GM12873 (cell line): ENCODE measurements at regions not wholly inside any gene's neighbourhood (a gene's known extent, or its start where the extent isn't known, plus 50 kb on each side); places are given as distances from the start of the nearest gene placed in this dataset.

Source experiments
- CTCF ChIP-seq: IDR thresholded peaks from 2 replicates; pipeline ENCODE4 v1.5.1; 2012; ENCODE audit warnings: low read depth, mild to moderate bottlenecking, moderate library complexity, low read length, control low read depth; ENCODE audit not compliant: insufficient read depth; ENCODE audit errors: missing control alignments

DNA sequence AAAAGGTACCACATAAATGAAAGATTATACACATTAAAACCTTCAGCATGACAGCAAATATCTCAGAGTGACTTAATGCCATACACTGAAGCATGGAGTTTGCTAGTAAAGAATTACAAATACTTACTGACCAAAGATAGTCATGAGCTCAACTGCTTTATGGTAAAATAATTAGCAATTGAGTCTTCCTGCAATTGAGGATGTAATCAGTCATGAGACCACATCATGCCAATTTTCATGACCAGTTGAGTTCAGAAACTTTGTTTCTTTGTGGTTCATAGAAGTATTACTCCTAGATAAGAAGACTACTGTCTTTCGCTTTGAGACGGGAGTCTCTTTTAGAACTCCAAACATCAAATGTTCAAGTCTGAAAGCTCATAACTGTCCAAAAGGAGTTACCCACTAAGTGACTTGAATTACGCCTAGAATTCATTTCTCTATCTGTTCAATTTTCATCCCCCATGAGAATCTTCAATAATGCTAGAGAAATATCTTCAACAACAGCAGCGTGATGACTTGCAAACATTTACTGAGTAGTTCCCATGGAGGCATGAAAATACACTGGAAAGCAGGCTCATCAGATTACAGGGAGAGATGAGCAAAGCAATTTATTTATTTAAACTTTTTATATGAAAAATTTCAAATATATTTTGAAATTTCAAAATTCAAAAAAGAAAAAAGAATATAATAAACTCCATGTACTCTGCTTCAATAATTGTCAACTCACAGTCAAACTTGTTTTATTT, 120.0 kb downstream of the BTG1 start:
- TF ChIP-seq CTCF: no peak

- no peak for TF ChIP-seq CTCF
These were observed 123.6 kb downstream of the BTG1 start for GRCh38 chr12:92022093-92022492.

GRCh38 chr12:92021666-92022035, 124.0 kb downstream of the BTG1 start:
- TF ChIP-seq CTCF: no peak

DNA sequence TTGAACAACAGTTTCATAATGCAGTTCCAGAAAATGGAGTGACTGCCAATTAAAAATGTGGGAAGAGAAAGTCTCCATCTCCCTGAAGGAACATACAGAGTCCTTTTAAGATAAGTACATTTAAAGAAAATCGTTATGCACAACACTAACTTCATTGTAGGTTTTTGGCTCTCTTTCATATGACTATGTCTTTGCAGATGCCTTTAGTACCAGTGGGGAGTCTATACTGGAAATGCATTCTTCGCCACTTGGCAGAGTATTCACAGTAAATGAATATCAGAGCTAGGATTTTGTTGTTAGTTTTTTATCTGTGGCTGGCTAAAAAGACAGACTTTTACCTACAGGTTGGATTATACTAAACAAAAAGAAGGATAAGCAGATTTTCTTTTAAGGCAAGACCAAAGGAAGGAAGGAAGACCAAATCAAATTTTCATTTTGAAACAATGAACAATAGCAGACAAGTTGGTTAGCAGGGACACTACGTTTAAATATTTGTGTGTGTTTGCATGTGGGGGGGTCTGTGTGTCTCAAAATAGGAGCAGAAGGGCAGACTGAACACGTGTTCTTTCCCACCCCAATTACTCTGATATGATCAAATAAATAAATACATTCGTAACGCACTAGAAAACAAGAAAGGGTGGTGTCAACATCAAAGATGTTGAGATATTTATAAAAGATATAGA, 124.5 kb downstream of the BTG1 start:
- no peak for TF ChIP-seq CTCF

GRCh38 chr12:92019491-92020277, 126.0 kb downstream of the BTG1 start:
- TF ChIP-seq CTCF: no peak

- TF ChIP-seq CTCF: no peak
These were observed 133.0 kb downstream of the BTG1 start for GRCh38 chr12:92012691-92013090.
